ENCODE measurements at regions not wholly inside any gene's neighbourhood (a gene's known extent, or its start where the extent isn't known, plus 50 kb on each side); places are given as distances from the start of the nearest gene placed in this dataset.

DNA sequence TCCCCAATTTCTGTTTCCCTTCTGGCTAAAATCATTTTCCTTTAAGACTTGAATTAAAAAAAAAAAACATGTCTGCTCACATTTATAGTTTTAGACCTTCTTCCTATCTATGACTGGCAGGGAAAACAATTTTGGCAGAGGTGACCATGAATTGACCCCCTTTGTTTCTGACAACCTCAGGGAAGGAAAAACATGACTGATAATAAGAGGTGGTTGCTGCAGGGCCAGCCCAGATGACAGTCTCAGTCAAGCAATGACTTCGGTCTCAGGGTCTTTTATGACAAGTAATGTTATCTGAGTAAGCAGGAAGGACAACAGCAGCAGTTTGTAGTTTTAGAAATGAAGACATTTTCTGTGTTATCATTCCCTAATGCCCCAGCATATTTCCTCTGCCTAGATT lies 430.9 kb downstream of the LRIG3 start:
- Histone ChIP-seq H3K27me3 (replicated peaks; ENCODE audit: control insufficient read depth, insufficient read depth, low read length) (no peaks in the 10 kb centered on the region), H3K36me3 (ENCODE audit: control insufficient read depth, insufficient read depth, low read length) (no peaks in the 10 kb centered on the region)
- TF ChIP-seq, protein P1, sequence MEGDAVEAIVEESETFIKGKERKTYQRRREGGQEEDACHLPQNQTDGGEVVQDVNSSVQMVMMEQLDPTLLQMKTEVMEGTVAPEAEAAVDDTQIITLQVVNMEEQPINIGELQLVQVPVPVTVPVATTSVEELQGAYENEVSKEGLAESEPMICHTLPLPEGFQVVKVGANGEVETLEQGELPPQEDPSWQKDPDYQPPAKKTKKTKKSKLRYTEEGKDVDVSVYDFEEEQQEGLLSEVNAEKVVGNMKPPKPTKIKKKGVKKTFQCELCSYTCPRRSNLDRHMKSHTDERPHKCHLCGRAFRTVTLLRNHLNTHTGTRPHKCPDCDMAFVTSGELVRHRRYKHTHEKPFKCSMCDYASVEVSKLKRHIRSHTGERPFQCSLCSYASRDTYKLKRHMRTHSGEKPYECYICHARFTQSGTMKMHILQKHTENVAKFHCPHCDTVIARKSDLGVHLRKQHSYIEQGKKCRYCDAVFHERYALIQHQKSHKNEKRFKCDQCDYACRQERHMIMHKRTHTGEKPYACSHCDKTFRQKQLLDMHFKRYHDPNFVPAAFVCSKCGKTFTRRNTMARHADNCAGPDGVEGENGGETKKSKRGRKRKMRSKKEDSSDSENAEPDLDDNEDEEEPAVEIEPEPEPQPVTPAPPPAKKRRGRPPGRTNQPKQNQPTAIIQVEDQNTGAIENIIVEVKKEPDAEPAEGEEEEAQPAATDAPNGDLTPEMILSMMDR (IDR thresholded peaks at IDR 0.05; ENCODE audit: insufficient read depth, low read length, poor library complexity, severe bottlenecking): no peak

DNA sequence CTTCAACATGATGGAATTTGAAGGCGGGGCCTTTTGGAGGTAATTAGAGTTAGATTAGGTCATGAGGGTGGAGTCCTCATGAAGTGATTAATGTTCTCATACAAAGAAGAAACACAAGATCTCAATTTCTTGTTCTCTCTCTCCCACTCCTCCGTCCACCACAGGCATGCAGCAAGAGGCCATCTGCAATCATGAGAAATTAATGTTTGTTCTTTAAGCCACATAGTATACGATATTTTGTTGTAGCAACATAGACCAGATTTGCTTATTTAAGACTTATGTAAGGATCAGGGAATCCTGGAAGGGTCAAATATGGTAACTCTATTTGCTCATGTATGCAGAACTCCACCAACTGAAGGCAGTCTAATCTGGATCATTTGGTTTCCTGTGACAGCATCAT lies 429.0 kb downstream of the LRIG3 start:
- DNase-seq (ENCODE audit: extremely low read depth, insufficient read length): no peak
- no peaks in the 10 kb centered on the region for H3K36me3 ChIP-seq (ENCODE audit: control insufficient read depth, insufficient read depth, low read length)
- H3K4me3 ChIP-seq (replicated peaks; ENCODE audit: low read depth, low read length): no peak overlapping the region
- TF ChIP-seq, protein P1 (IDR thresholded peaks at IDR 0.05; ENCODE audit: insufficient read depth, low read length, poor library complexity, severe bottlenecking): no peak
- no peaks in the 10 kb centered on the region for H3K27me3 ChIP-seq (replicated peaks; ENCODE audit: control insufficient read depth, insufficient read depth, low read length)

More for the DNA sequence above, 430.9 kb downstream of the LRIG3 start:
- H3K4me3 ChIP-seq (replicated peaks; ENCODE audit: low read depth, low read length): no peak overlapping the region
- no peak for DNase-seq (ENCODE audit: extremely low read depth, insufficient read length)

DNA sequence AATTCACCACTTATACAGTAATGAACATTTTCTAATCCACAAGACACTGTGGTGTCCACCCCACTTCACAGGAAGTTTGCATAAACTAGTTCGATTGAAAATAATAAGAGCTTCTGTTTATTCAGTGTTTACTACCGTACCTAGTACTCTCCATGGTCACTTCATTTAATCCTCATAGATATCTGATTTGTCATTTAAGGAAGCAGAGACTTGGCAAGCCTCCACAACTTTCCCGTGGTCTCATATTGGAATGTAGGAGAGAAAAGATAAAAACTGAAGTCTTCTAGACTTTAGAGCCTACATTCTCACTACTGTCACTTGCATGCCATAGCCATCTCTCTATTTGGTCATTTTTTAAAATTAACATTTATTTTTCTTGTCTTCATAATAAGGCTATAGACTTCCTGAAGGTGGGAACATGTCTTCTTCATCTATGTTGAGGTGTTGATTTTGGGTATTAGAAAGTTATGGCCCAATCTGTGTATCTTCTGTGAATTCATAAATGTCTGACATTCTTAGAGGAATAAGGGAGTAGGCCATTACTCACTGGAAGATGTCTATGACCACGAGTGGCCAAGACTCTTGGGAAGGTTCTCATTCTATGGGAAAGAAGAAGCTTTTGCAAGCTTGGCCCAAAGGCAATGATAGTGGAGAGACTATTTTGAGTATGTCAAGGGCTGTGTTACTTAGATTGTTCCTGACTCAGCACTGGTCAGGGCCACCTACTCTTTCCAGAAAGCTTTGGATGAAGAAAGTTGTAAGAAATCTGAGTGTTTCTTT lies 423.7 kb downstream of the LRIG3 start:
- TF ChIP-seq, protein P1 (IDR thresholded peaks at IDR 0.05; ENCODE audit: insufficient read depth, low read length, poor library complexity, severe bottlenecking): no peak
- no peak for DNase-seq (ENCODE audit: extremely low read depth, insufficient read length)
- Histone ChIP-seq H3K27me3 (replicated peaks; ENCODE audit: control insufficient read depth, insufficient read depth, low read length) (no peaks in the 10 kb centered on the region), H3K4me3 (replicated peaks; ENCODE audit: low read depth, low read length) (no peak overlapping the region), H3K36me3 (ENCODE audit: control insufficient read depth, insufficient read depth, low read length) (no peaks in the 10 kb centered on the region)

DNA sequence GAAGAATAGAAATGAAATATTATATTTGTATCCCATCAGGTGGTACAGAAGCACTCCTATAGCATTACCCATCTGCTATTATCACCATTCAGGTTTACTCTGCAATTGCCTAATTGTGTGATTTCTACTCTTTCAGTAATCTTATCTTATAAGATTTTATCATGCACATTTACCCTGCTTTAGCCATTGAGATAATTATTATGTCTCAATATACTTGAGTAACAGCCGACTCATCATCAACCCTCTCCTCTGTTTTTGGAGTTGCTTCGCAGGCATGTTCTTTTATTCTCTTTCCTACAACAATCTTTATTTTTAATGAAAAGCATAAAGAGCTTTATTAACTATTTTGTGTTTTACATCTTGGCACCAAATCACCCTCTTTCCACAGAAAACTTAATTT lies 419.9 kb downstream of the LRIG3 start:
- Histone ChIP-seq H3K4me3 (replicated peaks; ENCODE audit: low read depth, low read length) (no peak overlapping the region), H3K27me3 (replicated peaks; ENCODE audit: control insufficient read depth, insufficient read depth, low read length) (no peaks in the 10 kb centered on the region), H3K36me3 (ENCODE audit: control insufficient read depth, insufficient read depth, low read length) (no peaks in the 10 kb centered on the region)
- TF ChIP-seq, protein P1 (IDR thresholded peaks at IDR 0.05; ENCODE audit: insufficient read depth, low read length, poor library complexity, severe bottlenecking): no peak
- DNase-seq (ENCODE audit: extremely low read depth, insufficient read length): no peak

DNA sequence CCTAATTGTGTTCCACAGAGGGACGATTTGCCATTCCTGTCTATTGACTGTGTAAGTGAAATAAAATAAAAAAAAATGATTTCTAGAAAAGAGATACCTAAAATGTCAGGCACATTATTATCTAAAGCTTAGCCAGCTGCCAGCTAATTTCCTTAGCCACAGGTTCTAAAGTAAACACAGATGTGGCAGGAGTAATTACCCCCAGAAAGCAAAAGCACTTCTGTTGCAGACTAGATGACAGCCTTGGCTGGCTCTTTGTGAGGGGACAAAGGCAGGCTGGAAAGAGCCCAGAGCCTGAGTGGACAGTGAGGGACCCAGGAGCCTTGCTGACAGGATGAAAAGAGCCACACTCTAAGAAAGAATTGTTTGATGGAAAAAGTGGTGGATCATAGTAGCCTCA lies 418.1 kb downstream of the LRIG3 start:
- DNase-seq (ENCODE audit: extremely low read depth, insufficient read length): no peak

More for the DNA sequence above, 418.1 kb downstream of the LRIG3 start:
- Histone ChIP-seq H3K4me3 (replicated peaks; ENCODE audit: low read depth, low read length) (no peak overlapping the region), H3K27me3 (replicated peaks; ENCODE audit: control insufficient read depth, insufficient read depth, low read length) (no peaks in the 10 kb centered on the region), H3K36me3 (ENCODE audit: control insufficient read depth, insufficient read depth, low read length) (no peaks in the 10 kb centered on the region)
- TF ChIP-seq, protein P1 (IDR thresholded peaks at IDR 0.05; ENCODE audit: insufficient read depth, low read length, poor library complexity, severe bottlenecking): no peak

All from GM06990 (cell line).